HG02973 (cell line): ENCODE measurements at regions not wholly inside any gene's neighbourhood (a gene's known extent, or its start where the extent isn't known, plus 50 kb on each side); places are given as distances from the start of the nearest gene placed in this dataset.
"Not testable (repeated sequence)": the region's sequence is repeated elsewhere in the genome, so short reads cannot be mapped to it uniquely, and the experiment has no call there.

Experiments
- ATAC-seq: cut with Tn5 transposase; IDR thresholded peaks from one replicate; pipeline ENCODE4 v1.9.1; 2021; ENCODE audit warnings: moderate library complexity; ENCODE audit not compliant: unreplicated experiment

GRCh38 chr21:31537872-31538576, 121.5 kb upstream of the SOD1 start:
- ATAC-seq, result no peak

- ATAC-seq, result no peak
Observed at GRCh38 chr21:31536138-31536537, 123.4 kb upstream of the SOD1 start.

DNA sequence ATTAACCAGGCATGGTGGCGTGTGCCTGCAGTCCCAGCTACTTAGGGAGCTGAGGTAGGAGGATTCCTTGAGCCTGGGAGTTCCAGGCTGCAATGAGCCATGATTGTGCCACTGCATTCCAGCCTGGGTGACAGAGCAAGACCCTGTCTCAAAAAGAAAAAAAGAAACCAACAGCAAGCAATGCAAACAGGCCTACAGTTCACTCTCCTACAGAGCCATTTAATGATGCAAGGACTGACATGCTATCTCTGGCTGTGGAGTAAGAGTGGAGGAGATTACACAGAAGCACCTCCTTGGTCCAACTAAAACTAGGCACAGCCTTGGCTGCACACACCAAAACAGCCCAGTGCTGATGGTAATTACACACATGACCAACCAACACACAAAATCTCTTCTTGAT, 127.5 kb upstream of the SOD1 start:
- ATAC-seq, result no peak

DNA sequence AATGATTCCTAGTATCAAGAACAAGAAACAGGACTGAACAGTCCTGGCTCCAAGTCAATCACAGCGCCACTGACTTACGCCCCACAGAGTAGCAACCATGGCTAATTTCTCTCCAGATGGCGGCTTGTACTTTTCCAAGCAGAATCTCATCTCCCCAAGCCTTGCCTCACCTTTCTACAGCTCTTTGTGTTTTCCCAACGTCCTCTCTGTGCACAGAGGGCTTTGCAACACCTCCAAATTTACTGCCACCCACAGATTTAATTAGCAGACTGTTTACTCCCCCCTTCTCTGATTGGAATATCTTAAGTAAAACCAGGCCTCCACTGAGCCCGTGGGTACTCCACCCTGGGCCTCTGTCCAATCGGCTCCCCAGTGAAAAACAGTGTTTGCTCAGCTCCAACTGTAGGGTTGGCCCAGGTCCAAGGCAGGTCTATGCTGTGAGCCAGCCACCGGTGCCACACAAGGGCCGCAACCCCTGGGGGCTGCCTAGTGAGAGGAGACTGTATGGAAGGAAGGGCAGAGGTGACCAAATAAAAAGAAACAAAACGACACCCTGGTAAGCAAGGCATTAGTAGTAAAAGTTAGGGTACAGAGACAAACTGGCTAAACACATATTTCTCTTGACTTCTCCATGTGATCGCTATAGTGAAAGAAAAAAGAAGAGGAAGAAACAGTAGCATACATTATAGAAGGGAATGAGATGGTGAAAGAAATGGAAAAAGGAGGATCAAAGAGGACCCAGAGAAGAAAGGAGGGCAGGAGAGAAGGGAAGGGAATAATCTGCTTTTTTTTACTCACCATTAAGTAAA, 128.4 kb upstream of the SOD1 start:
- no peak for ATAC-seq

DNA sequence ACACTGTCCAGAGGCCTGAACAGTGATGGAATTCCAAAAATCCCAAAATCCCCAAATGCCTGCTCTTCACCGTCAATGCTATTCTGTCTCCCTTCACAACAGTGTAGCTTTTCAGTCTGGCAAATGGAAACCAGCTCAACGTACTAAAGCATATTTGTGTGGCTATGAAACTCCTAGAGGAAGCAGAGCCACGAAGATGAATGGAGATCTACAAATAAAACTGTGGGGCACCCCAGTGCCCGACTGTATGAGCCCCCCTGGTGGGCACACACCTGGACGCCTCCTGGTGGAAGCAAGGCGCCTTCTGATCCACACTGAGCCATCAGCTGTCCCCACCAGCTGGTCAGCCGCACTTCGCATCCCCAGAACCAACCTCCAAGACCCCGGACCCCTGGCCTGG, 129.1 kb upstream of the SOD1 start:
- ATAC-seq, result no peak

- ATAC-seq, result no peak
Observed at GRCh38 chr21:31529406-31529805, 130.1 kb upstream of the SOD1 start.

GRCh38 chr21:31526040-31526439, 133.5 kb upstream of the SOD1 start:
- ATAC-seq, result no peak

GRCh38 chr21:31524140-31524539, 135.4 kb upstream of the SOD1 start:
- ATAC-seq, result no peak

- ATAC-seq, result no peak
Observed at GRCh38 chr21:31521515-31521914, 138.0 kb upstream of the SOD1 start.

DNA sequence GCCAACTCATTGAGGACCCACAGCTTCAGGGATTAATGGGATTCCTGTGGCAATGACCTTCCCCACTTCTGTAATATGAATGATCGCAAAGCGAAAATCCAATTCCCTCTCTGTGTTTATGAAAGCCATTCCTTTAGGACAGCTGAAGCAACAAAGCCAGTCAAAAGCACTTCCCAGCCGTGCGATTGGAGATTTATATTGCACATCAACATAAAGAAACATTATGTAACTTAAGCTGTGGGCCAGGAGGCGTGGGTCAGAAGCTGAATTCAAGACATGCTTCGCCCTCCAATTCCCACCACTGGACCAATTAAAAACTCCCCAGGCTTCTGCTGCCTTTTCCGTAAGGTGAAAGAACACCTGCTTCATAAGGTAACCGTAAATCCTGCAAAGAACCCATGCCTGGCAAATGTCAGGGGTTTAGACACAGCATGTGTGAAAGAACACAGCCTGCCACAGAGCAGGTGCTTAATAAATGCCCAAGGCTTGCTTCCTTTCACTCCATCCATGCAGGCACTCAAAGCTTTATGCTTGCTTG, 138.9 kb upstream of the SOD1 start:
- ATAC-seq, result no peak

DNA sequence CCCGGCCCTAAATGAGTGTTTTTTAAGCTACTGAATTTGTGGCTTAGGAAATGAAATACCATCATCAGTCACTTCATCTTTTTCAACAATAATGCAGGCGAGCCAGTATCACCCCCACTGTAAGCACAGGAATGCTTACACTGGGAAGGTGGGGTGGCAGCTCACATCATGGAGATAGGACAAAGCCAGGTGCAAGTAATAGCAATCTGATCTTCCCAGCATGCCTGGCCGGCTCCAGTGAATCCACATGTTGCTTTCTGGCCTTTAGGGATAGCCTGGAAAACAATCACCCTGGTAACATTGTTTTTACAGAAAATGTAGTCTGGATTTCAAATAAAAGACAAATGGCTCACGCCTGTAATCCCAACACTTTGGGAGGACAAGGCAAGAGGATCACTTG, 140.9 kb upstream of the SOD1 start:
- ATAC-seq, result no peak

GRCh38 chr21:31517664-31518414, 141.7 kb upstream of the SOD1 start:
- no peak for ATAC-seq

DNA sequence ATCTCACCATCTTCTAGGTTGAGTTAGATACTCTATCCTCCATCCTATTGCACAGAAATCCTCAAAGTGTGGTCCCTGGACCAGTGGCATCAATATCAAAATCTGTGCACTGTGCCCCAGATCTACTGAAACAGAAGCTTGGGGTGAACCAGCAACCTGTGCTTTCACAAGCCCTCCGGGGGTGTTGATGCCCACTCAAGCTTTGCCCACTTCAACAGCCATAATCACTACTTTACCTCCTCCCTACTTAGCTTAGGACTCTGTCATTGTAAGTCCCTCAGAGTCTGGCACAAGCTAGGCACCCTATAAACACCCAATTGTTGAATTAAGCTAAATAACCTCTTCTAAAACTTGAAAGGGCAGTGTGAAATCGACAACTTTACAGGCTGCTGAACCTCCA, 144.2 kb upstream of the SOD1 start:
- no peak for ATAC-seq

GRCh38 chr21:31514598-31514997, 144.9 kb upstream of the SOD1 start:
- ATAC-seq, result no peak

- not testable (repeated sequence) for ATAC-seq
Observed at GRCh38 chr21:31513541-31513940, 146.0 kb upstream of the SOD1 start.

DNA sequence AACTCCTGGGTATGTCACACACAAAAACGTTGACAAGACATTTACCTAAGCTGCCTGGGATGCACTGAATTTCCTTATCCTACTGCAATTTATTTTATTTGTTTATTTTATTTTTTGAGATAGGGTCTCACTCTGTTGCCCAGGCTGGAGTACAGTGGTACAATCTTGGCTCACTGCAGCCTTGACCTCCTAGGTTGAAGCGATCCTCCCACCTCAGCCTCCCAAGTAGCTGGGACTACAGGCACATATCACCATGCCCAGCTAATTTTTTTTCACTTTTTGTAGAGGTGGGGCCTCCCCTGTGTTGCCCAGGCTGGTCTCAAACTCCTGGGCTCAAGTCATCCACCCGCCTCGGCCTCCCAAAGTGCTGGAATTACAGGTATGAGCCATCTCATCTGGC, 147.5 kb upstream of the SOD1 start:
- not testable (repeated sequence) for ATAC-seq

- ATAC-seq, result no peak
Observed at GRCh38 chr21:31511258-31511657, 148.2 kb upstream of the SOD1 start.

DNA sequence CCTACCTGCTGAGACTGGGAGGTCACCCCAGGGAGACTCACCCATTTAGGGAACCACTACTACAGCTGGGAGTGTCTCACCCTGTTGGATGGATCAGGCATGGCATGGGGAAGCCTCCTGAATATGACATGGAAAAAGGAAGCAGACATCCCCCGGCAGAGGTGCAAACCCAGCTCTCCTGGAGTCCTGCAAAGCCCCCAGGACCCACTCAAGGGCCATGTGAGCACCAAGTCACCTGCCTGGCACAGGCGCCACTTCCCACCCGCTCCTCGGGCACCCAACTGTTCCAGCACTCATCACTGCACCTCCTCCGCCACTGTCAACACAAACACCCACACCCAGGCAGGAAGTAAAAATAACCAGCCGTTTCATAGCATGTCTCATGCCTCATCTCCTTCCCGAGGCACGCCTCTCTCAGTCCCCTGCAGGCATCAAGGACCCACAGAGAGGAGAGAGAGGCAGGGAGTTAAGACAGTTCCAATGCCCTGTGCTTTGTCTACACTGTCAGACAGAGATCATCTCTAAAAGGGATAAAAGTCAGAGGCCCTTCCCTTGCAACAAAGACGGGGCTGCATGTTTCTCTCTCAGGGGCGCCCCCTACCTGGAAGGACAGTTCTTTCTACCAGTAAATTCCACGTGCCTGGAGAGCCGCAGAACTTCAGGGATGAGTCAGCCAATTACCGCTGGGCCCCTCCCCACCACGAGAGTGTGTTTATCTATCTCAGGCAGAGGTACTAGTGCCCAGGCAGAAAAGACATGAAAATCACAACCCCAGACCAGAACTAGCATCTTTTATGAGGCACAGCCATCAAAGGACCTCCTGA, 150.1 kb upstream of the SOD1 start:
- ATAC-seq, result peak; percentile 51

- ATAC-seq, result no peak
Observed at GRCh38 chr21:31505975-31506374, 153.5 kb upstream of the SOD1 start.

DNA sequence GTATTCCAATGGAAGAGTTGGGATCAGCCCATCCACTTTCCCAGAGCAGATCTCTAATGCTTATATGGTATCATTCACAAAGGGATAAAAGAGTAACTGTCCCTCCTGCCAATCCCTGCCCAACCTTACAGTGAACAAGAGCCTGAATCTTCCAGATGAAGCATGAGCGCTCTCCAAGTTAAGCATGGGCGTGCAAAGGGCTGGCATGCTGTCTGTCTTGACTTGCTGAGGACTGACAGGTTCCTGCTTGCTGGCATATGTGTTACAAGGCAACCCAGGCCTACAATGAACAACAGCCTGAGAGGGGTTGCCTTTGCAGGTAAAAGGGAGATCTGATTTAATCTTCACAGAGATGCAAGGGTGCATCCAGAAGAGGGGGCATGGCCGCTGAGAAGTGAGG, 155.6 kb upstream of the SOD1 start:
- no peak for ATAC-seq

- no peak for ATAC-seq
Observed at GRCh38 chr21:31503467-31503866, 156.0 kb upstream of the SOD1 start.
